ENCODE measurements at regions not wholly inside any gene's neighbourhood (a gene's known extent, or its start where the extent isn't known, plus 50 kb on each side); places are given as distances from the start of the nearest gene placed in this dataset.

DNA sequence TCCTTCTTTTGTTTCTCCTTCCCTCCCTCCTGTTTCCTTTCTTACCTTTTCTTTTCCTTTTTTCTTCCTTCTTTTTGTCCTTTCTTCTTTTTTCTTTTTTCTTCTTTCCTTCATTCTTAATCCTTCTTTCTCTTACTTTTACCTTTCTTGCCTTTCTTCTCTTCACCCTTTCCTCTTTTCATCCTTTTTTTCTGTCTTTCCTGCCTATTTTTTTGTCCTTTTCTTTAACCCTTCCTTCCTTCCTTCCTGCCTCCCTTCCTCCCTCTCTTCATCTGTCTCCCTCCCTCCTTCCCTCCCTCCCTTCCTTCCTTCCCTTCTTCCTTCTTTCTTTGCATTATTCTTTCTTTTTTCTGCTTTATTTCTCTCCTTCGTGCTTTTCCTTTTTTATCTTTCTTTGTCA is 160.7 kb downstream of the AXIN2 start:
- POLR2A ChIA-PET (ENCODE audit: low non-redundant PET), result no interaction called here
- H3K27ac ChIP-seq, result no peak overlapping the region
- DNase-seq (ENCODE audit: low spot score), result no peak
- TF ChIP-seq, protein P1, sequence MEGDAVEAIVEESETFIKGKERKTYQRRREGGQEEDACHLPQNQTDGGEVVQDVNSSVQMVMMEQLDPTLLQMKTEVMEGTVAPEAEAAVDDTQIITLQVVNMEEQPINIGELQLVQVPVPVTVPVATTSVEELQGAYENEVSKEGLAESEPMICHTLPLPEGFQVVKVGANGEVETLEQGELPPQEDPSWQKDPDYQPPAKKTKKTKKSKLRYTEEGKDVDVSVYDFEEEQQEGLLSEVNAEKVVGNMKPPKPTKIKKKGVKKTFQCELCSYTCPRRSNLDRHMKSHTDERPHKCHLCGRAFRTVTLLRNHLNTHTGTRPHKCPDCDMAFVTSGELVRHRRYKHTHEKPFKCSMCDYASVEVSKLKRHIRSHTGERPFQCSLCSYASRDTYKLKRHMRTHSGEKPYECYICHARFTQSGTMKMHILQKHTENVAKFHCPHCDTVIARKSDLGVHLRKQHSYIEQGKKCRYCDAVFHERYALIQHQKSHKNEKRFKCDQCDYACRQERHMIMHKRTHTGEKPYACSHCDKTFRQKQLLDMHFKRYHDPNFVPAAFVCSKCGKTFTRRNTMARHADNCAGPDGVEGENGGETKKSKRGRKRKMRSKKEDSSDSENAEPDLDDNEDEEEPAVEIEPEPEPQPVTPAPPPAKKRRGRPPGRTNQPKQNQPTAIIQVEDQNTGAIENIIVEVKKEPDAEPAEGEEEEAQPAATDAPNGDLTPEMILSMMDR (conservative IDR thresholded peaks at IDR 0.05; ENCODE audit: low read depth), result no peak
- CTCF ChIA-PET, result interaction anchor here (0.5 kb wide), 1 partner anchor 840 kb away, joined by 3 read pairs; no protein-coding TSS in a partner anchor

DNA sequence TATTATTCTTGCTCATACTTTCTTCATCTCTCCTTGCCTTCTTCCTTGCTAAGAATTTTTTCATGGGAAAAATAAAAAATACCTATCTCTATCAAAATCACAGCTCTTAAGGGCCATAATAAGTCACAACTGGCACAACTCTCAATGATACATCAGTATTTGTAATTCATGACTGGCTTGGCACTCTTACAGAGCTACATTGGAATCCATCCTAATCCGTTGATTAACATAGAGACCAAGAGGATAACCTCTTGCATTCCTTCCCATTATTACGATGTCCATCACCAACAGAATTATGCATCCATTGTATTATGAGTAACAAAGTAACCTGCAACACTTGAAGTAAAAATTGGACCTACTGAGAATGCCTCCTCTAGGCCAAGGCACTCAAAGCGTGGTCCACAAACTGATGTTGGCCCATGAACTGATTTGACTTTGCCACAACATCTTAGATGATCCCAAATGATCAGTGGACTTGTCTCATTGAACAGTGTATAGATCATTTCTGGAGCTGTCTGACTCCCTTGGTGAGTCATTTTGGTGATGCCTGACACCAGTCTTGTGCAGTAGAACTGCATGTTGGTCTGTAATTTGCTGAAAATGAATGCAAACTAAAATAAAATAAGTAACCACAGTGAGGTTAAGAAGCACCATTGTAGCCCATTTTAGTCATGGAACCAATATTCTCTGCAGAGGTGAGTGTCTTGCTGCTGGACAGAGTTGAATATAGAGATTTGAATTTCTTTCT is 163.2 kb downstream of the AXIN2 start:
- DNase-seq (ENCODE audit: low spot score), result no peak
- H3K27ac ChIP-seq, result no peak overlapping the region
- TF ChIP-seq, protein P1 (conservative IDR thresholded peaks at IDR 0.05; ENCODE audit: low read depth), result no peak
- ChIA-PET POLR2A (ENCODE audit: low non-redundant PET) (no interaction called here), CTCF (interaction anchor here (0.7 kb wide), 1 partner anchor 23 kb away, joined by 3 read pairs; no protein-coding TSS in a partner anchor)

DNA sequence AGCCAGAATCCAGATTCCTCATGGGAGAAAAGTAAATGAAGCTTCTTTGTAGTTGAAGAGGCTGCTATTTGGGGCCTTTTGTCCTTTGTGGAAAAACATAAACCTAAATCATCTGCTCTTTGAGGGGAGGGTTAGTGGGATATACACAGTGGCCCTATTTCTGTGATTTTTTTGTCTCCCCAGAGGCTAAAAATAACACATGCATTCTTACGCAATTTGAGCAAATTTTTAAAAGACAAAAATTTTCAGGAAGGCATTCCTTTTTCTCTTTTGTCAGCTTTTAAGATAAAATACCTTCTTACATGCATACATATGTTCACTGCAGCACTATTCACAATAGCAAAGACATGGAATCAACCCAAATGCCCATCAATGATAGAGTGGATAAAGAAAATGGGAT is 165.5 kb downstream of the AXIN2 start:
- DNase-seq (ENCODE audit: low spot score), result no peak
- TF ChIP-seq, protein P1 (conservative IDR thresholded peaks at IDR 0.05; ENCODE audit: low read depth), result no peak
- H3K27ac ChIP-seq, result no peak overlapping the region
- CTCF ChIA-PET, result no interaction called here
- POLR2A ChIA-PET (ENCODE audit: low non-redundant PET), result no interaction called here

DNA sequence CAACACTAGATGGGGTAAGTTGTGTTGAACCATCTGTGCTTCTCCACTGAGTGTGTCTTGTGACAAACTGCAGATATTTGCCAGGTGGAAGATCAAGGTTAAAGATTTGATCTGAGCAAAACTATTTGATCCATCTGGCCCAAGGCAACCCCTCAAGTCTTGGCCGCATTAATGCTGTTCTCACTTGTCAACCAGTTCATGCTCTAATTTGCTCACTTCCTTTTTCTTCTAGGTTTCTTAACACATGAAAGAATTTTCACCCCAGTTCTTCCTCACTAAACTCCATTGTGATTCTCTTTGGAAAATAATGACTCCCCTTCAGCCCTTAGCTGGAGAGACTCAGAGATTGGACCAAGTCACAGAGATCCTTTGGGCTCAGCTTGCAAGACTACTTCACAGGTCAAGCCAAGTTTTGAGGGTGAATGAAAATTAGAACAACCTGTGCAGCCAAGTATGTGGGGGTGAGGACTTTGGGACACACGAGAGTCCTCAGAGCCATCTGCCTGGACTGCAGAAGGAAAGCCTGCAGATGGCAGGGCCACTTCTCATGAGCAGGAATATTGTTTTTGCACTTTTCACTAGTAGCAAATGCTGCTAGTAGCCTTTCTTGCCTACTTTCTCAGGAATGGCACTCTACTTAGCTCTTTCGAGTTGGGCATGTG is 166.5 kb downstream of the AXIN2 start:
- no peak for DNase-seq (ENCODE audit: low spot score)
- CTCF ChIA-PET, result no interaction called here
- TF ChIP-seq, protein P1 (conservative IDR thresholded peaks at IDR 0.05; ENCODE audit: low read depth), result no peak
- no peak overlapping the region for H3K27ac ChIP-seq
- POLR2A ChIA-PET (ENCODE audit: low non-redundant PET), result no interaction called here

DNA sequence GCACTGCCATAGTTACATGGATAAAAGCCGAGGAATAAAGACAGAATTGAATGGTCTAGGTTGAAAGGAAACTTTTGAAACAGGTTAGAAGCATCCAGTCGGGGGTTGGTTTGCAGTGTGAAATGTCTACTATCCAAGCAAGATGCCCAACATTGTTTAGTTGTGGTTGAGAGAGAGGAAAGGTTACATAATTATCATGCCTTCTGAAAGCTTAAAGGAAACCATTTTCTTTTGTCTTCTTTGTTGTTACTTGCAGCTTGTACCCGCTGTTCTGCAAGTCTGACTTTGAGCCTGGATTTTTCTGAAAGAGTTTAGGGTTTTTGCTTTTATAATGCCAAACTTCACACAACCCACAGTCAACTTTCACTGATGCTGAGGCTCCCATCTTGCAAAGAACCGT is 167.9 kb downstream of the AXIN2 start:
- TF ChIP-seq, protein P1 (conservative IDR thresholded peaks at IDR 0.05; ENCODE audit: low read depth), result no peak
- no peak overlapping the region for H3K27ac ChIP-seq
- CTCF ChIA-PET, result no interaction called here
- POLR2A ChIA-PET (ENCODE audit: low non-redundant PET), result no interaction called here
- no peak for DNase-seq (ENCODE audit: low spot score)

DNA sequence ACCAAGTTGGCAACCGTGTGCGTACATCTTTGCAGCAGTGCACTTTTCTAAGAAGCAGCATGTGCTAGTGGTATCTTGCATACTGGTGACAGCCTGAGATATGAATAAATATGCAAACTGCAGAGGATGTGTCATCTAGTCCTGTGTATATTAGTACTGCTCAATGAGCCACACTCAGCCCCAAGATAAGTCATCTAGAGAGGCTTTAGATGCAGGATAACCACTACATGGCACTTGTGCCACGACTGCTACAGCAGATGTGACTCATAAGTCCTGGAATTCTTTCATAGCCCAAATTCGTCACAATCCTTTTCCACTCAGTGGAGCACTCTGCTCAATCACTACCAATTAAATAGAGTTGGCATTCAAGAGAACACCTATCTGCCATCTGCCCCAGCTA is 171.5 kb downstream of the AXIN2 start:
- POLR2A ChIA-PET (ENCODE audit: low non-redundant PET), result no interaction called here
- CTCF ChIA-PET, result no interaction called here
- no peak overlapping the region for H3K27ac ChIP-seq
- no peak for DNase-seq (ENCODE audit: low spot score)
- TF ChIP-seq, protein P1 (conservative IDR thresholded peaks at IDR 0.05; ENCODE audit: low read depth), result no peak

Measured in RWPE1 (cell line).